ENCODE measurements at regions not wholly inside any gene's neighbourhood (a gene's known extent, or its start where the extent isn't known, plus 50 kb on each side); places are given as distances from the start of the nearest gene placed in this dataset.

DNA sequence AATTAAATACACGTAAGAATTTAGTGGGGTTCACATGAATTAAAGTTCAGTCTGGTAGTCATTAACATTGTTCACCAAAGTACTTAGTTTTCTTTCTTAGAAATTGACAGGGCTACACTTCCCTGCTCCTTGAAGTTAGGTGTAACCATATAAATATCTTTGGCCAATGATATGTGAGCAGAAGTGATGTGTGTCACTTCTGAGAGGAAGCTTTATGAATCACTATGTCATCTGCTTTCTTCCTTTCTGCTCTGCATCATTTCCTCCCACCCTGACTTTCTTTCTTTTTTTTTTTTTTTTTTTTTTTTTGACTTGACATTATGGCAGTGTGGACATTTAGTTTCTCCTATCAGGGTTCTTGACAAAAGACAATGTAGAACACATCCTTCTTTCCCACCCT, 156.2 kb upstream of the COL8A1 start:
- H3K9ac ChIP-seq (ENCODE audit: low read length), result no peak overlapping the region
- no peaks in the 10 kb centered on the region for H3K36me3 ChIP-seq (ENCODE audit: insufficient read depth, low read length)

DNA sequence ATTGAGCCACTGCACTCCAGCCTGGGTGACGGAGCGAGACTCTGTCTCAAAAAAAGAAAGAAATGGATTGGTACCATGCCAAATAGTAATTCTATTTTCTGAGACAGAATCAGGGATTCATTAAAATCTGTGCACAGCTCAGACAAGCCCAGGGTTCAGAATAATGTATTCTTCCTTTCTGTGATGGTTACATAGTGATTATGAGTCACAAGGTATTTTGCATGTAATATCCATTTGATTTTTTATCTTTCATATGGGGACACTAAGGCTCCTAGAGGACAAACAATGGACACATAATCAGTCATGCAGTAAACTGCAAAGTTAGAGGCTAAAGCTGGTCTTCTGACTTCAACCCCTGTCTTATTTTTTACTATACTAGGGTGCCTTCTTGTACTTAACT, 156.8 kb upstream of the COL8A1 start:
- no peak overlapping the region for H3K4me3 ChIP-seq (ENCODE audit: low read length)
- no peak overlapping the region for H3K9ac ChIP-seq (ENCODE audit: low read length)
- H3K27me3 ChIP-seq (ENCODE audit: insufficient read depth, low read depth, low read length), result no peaks in the 10 kb centered on the region
- no peaks in the 10 kb centered on the region for H3K9me3 ChIP-seq (ENCODE audit: low read length)
- no peaks in the 10 kb centered on the region for H3K9me2 ChIP-seq (ENCODE audit: insufficient read depth, low read length)
- no peaks in the 10 kb centered on the region for H4K20me1 ChIP-seq (ENCODE audit: insufficient read depth)
- no peaks in the 10 kb centered on the region for H3K36me3 ChIP-seq (ENCODE audit: insufficient read depth, low read length)
- no peak overlapping the region for H2AFZ ChIP-seq (ENCODE audit: low read depth, low read length)
- TF ChIP-seq SMC3 (conservative IDR thresholded peaks at IDR 0.05; ENCODE audit: poor library complexity) (no peak), CTCF (IDR thresholded peaks at IDR 0.05; ENCODE audit: poor library complexity, severe bottlenecking) (no peak), TAF1 (IDR thresholded peaks at IDR 0.05; ENCODE audit: low read depth) (no peak), RAD21 (conservative IDR thresholded peaks at IDR 0.05) (no peak), EZH2 (IDR thresholded peaks at IDR 0.05; ENCODE audit: borderline replicate concordance, insufficient read depth, low read length, poor library complexity, severe bottlenecking) (no peak), MXI1 (conservative IDR thresholded peaks at IDR 0.05; ENCODE audit: poor library complexity, severe bottlenecking) (no peak)
- TF ChIP-seq, protein P1, sequence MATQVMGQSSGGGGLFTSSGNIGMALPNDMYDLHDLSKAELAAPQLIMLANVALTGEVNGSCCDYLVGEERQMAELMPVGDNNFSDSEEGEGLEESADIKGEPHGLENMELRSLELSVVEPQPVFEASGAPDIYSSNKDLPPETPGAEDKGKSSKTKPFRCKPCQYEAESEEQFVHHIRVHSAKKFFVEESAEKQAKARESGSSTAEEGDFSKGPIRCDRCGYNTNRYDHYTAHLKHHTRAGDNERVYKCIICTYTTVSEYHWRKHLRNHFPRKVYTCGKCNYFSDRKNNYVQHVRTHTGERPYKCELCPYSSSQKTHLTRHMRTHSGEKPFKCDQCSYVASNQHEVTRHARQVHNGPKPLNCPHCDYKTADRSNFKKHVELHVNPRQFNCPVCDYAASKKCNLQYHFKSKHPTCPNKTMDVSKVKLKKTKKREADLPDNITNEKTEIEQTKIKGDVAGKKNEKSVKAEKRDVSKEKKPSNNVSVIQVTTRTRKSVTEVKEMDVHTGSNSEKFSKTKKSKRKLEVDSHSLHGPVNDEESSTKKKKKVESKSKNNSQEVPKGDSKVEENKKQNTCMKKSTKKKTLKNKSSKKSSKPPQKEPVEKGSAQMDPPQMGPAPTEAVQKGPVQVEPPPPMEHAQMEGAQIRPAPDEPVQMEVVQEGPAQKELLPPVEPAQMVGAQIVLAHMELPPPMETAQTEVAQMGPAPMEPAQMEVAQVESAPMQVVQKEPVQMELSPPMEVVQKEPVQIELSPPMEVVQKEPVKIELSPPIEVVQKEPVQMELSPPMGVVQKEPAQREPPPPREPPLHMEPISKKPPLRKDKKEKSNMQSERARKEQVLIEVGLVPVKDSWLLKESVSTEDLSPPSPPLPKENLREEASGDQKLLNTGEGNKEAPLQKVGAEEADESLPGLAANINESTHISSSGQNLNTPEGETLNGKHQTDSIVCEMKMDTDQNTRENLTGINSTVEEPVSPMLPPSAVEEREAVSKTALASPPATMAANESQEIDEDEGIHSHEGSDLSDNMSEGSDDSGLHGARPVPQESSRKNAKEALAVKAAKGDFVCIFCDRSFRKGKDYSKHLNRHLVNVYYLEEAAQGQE (IDR thresholded peaks at IDR 0.05; ENCODE audit: borderline replicate concordance), result no peak
- no peak overlapping the region for H3K4me2 ChIP-seq (ENCODE audit: low read length)
- H3K27ac ChIP-seq (ENCODE audit: low read length), result no peak overlapping the region
- H3K79me2 ChIP-seq (replicated peaks; ENCODE audit: insufficient read depth, low read length), result no peaks in the 10 kb centered on the region
- H3F3A ChIP-seq (ENCODE audit: insufficient read depth, low read length, poor library complexity, severe bottlenecking), result no peaks in the 10 kb centered on the region

More for the DNA sequence above, 156.2 kb upstream of the COL8A1 start:
- no peaks in the 10 kb centered on the region for H3K27me3 ChIP-seq (ENCODE audit: insufficient read depth, low read depth, low read length)
- TF ChIP-seq CTCF (IDR thresholded peaks at IDR 0.05; ENCODE audit: poor library complexity, severe bottlenecking) (no peak), POLR2AphosphoS5 (IDR thresholded peaks at IDR 0.05) (no peak), MXI1 (conservative IDR thresholded peaks at IDR 0.05; ENCODE audit: poor library complexity, severe bottlenecking) (no peak), EZH2 (IDR thresholded peaks at IDR 0.05; ENCODE audit: borderline replicate concordance, insufficient read depth, low read length, poor library complexity, severe bottlenecking) (no peak), TAF1 (IDR thresholded peaks at IDR 0.05; ENCODE audit: low read depth) (no peak)
- TF ChIP-seq, protein P1 (IDR thresholded peaks at IDR 0.05; ENCODE audit: borderline replicate concordance), result no peak
- H4K20me1 ChIP-seq (ENCODE audit: insufficient read depth), result no peaks in the 10 kb centered on the region
- no peak overlapping the region for H3K4me3 ChIP-seq (ENCODE audit: low read length)
- H3K79me2 ChIP-seq (replicated peaks; ENCODE audit: insufficient read depth, low read length), result no peaks in the 10 kb centered on the region
- no peak overlapping the region for H3K4me2 ChIP-seq (ENCODE audit: low read length)
- no peak overlapping the region for H3K27ac ChIP-seq (ENCODE audit: low read length)
- no peaks in the 10 kb centered on the region for H3K9me3 ChIP-seq (ENCODE audit: low read length)
- H3F3A ChIP-seq (ENCODE audit: insufficient read depth, low read length, poor library complexity, severe bottlenecking), result no peaks in the 10 kb centered on the region
- H2AFZ ChIP-seq (ENCODE audit: low read depth, low read length), result no peak overlapping the region
- no peaks in the 10 kb centered on the region for H3K9me2 ChIP-seq (ENCODE audit: insufficient read depth, low read length)

All from neural cell (in vitro differentiated cells).